Left hindlimb (tissue), 1 donor: ENCODE measurements at regions not wholly inside any gene's neighbourhood (a gene's known extent, or its start where the extent isn't known, plus 50 kb on each side); places are given as distances from the start of the nearest gene placed in this dataset.

ENCODE experiments used
- DNase-seq: peaks from one replicate; pipeline ENCODE4 v3.0.0-alpha.2; 2018

GRCh38 chr9:20191228-20191840, 402.5 kb upstream of the SLC24A2 start:
- no peak for DNase-seq

GRCh38 chr9:20189871-20190270, 401.0 kb upstream of the SLC24A2 start:
- DNase-seq = no peak

GRCh38 chr9:20188616-20189369, 400.0 kb upstream of the SLC24A2 start:
- no peak for DNase-seq

GRCh38 chr9:20187318-20187717, 398.5 kb upstream of the SLC24A2 start:
- no peak for DNase-seq

- no peak for DNase-seq
Measured at GRCh38 chr9:20186823-20187222, 398.0 kb upstream of the SLC24A2 start.

GRCh38 chr9:20186231-20186630, 397.4 kb upstream of the SLC24A2 start:
- no peak for DNase-seq

- no peak for DNase-seq
Measured at GRCh38 chr9:20184541-20184940, 395.7 kb upstream of the SLC24A2 start.

- DNase-seq = no peak
Measured at GRCh38 chr9:20178679-20179078, 389.8 kb upstream of the SLC24A2 start.

GRCh38 chr9:20178197-20178596, 389.4 kb upstream of the SLC24A2 start:
- DNase-seq = no peak

GRCh38 chr9:20170122-20170521, 381.3 kb upstream of the SLC24A2 start:
- DNase-seq = no peak

GRCh38 chr9:20152151-20152725, 363.4 kb upstream of the SLC24A2 start:
- no peak for DNase-seq

- DNase-seq = no peak
Measured at GRCh38 chr9:20148416-20148815, 359.6 kb upstream of the SLC24A2 start.

GRCh38 chr9:20144197-20144596, 355.4 kb upstream of the SLC24A2 start:
- no peak for DNase-seq

- no peak for DNase-seq
Measured at GRCh38 chr9:20139763-20140290, 351.0 kb upstream of the SLC24A2 start.

- no peak for DNase-seq
Measured at GRCh38 chr9:20138841-20139240, 350.0 kb upstream of the SLC24A2 start.

- no peak for DNase-seq
Measured at GRCh38 chr9:20138116-20138515, 349.3 kb upstream of the SLC24A2 start.

- no peak for DNase-seq
Measured at GRCh38 chr9:20137425-20137824, 348.6 kb upstream of the SLC24A2 start.

- DNase-seq = no peak
Measured at GRCh38 chr9:20135119-20135697, 346.4 kb upstream of the SLC24A2 start.

GRCh38 chr9:20125727-20126126, 336.9 kb upstream of the SLC24A2 start:
- no peak for DNase-seq

GRCh38 chr9:20119566-20119965, 330.7 kb upstream of the SLC24A2 start:
- no peak for DNase-seq

GRCh38 chr9:20117986-20118385, 329.1 kb upstream of the SLC24A2 start:
- no peak for DNase-seq

- DNase-seq = no peak
Measured at GRCh38 chr9:20117482-20117881, 328.6 kb upstream of the SLC24A2 start.

GRCh38 chr9:20114974-20115373, 326.1 kb upstream of the SLC24A2 start:
- DNase-seq = no peak
